ENCODE measurements at regions not wholly inside any gene's neighbourhood (a gene's known extent, or its start where the extent isn't known, plus 50 kb on each side); places are given as distances from the start of the nearest gene placed in this dataset.
A peak's percentile ranks its signal among the peaks of the same experiment; 100 is the strongest.

GRCh38 chr6:137660296-137660731 lies 166.1 kb upstream of the OLIG3 start:
- H3K4me3 ChIP-seq (ENCODE audit: low read depth in 1 of 3, low read length in 3 of 3) = no peak overlapping the region
- no peak overlapping the region for H3K9ac ChIP-seq (ENCODE audit: low read depth in 1 of 2, low read length in 2 of 2)
- WGBS = 54% methylated on average over 1 of the region's 1 CpG
- H3K27me3 ChIP-seq (ENCODE audit: control insufficient read depth in 4 of 4, insufficient read depth in 4 of 4, low read length in 3 of 4) = no peaks in the 10 kb centered on the region
- peaks cover 4 to 13% (median 5%) of the 10 kb centered on the region in 4 donors for H3K9me3 ChIP-seq (ENCODE audit: control insufficient read depth in 4 of 4, low read length in 3 of 4)
- no peaks in the 10 kb centered on the region for H3K36me3 ChIP-seq (ENCODE audit: control insufficient read depth in 4 of 4, insufficient read depth in 3 of 4, low read depth in 1 of 4, low read length in 3 of 4)
- peak; percentile 77 for TF ChIP-seq HNF4G (IDR thresholded peaks at IDR 0.05)
- TF ChIP-seq, protein P1, sequence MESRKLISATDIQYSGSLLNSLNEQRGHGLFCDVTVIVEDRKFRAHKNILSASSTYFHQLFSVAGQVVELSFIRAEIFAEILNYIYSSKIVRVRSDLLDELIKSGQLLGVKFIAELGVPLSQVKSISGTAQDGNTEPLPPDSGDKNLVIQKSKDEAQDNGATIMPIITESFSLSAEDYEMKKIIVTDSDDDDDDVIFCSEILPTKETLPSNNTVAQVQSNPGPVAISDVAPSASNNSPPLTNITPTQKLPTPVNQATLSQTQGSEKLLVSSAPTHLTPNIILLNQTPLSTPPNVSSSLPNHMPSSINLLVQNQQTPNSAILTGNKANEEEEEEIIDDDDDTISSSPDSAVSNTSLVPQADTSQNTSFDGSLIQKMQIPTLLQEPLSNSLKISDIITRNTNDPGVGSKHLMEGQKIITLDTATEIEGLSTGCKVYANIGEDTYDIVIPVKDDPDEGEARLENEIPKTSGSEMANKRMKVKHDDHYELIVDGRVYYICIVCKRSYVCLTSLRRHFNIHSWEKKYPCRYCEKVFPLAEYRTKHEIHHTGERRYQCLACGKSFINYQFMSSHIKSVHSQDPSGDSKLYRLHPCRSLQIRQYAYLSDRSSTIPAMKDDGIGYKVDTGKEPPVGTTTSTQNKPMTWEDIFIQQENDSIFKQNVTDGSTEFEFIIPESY (IDR thresholded peaks at IDR 0.05) = no peak
- peak in 1 of 2 donors; percentile 8 for TF ChIP-seq RXRA (IDR thresholded peaks at IDR 0.05)
- no peak for TF ChIP-seq RAD21 (IDR thresholded peaks at IDR 0.05)
- no peak for TF ChIP-seq EGR1 (IDR thresholded peaks at IDR 0.05; ENCODE audit: low read depth in 2 of 2)
- TF ChIP-seq YY1 (IDR thresholded peaks at IDR 0.05) = no peak
- TF ChIP-seq HNF4A (conservative IDR thresholded peaks at IDR 0.05) = peak; percentile 66 to 86
- peak; percentile 52 for TF ChIP-seq SP1 (IDR thresholded peaks at IDR 0.05)
- no peak for TF ChIP-seq JUND (IDR thresholded peaks at IDR 0.05)
- no peak for DNase-seq (ENCODE audit: low spot score)
- peaks cover 0 to 3% (median 0%) of the 10 kb centered on the region in 4 donors for H3K4me1 ChIP-seq (ENCODE audit: control insufficient read depth in 4 of 4, insufficient read depth in 4 of 4, low read length in 3 of 4)
- no peak overlapping the region for H3K27ac ChIP-seq (ENCODE audit: low read depth in 1 of 2, low read length in 2 of 2)

GRCh38 chr6:137661601-137662000 lies 167.4 kb upstream of the OLIG3 start:
- no peak overlapping the region for H3K9ac ChIP-seq (ENCODE audit: low read depth in 1 of 2, low read length in 2 of 2)
- TF ChIP-seq RAD21 (IDR thresholded peaks at IDR 0.05) (peak; percentile 54 to 55), HNF4A (conservative IDR thresholded peaks at IDR 0.05) (no peak)
- TF ChIP-seq, protein P2, sequence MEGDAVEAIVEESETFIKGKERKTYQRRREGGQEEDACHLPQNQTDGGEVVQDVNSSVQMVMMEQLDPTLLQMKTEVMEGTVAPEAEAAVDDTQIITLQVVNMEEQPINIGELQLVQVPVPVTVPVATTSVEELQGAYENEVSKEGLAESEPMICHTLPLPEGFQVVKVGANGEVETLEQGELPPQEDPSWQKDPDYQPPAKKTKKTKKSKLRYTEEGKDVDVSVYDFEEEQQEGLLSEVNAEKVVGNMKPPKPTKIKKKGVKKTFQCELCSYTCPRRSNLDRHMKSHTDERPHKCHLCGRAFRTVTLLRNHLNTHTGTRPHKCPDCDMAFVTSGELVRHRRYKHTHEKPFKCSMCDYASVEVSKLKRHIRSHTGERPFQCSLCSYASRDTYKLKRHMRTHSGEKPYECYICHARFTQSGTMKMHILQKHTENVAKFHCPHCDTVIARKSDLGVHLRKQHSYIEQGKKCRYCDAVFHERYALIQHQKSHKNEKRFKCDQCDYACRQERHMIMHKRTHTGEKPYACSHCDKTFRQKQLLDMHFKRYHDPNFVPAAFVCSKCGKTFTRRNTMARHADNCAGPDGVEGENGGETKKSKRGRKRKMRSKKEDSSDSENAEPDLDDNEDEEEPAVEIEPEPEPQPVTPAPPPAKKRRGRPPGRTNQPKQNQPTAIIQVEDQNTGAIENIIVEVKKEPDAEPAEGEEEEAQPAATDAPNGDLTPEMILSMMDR (IDR thresholded peaks at IDR 0.05; ENCODE audit: low read depth, low read length, missing input control) = peak; percentile 34
- no peaks in the 10 kb centered on the region for H3K36me3 ChIP-seq (ENCODE audit: control insufficient read depth in 4 of 4, insufficient read depth in 3 of 4, low read depth in 1 of 4, low read length in 3 of 4)
- H3K27me3 ChIP-seq (ENCODE audit: control insufficient read depth in 4 of 4, insufficient read depth in 4 of 4, low read length in 3 of 4) = no peaks in the 10 kb centered on the region
- 86% methylated on average over 5 of the region's 5 CpGs for WGBS
- DNase-seq (ENCODE audit: low spot score) = no peak
- peaks cover 0 to 4% (median 3%) of the 10 kb centered on the region in 4 donors for H3K9me3 ChIP-seq (ENCODE audit: control insufficient read depth in 4 of 4, low read length in 3 of 4)
- no peak overlapping the region for H3K27ac ChIP-seq (ENCODE audit: low read depth in 1 of 2, low read length in 2 of 2)
- H3K4me1 ChIP-seq (ENCODE audit: control insufficient read depth in 4 of 4, insufficient read depth in 4 of 4, low read length in 3 of 4) = peaks cover 0 to 3% (median 0%) of the 10 kb centered on the region in 4 donors
- no peak overlapping the region for H3K4me3 ChIP-seq (ENCODE audit: low read depth in 1 of 3, low read length in 3 of 3)

DNA sequence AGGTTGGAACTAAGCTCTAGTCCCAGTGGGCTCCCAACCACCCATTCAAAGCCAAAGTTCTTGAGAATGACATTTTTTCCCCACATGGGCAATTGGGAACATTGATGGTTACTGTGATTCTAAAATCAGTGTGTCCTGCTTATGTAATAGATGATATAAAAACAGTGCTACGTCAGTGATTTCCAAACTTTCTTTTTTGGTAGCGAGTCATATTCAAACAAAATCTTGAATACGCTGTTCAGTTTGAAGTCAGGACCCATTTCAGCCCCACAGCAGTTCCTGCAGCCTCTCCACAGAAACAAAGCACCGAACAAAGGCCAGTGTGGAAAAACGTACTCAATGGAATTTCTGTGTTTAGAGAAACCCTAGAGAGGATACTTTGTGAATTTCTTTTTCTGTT lies 170.0 kb upstream of the OLIG3 start:
- Histone ChIP-seq H3K36me3 (ENCODE audit: control insufficient read depth in 4 of 4, insufficient read depth in 3 of 4, low read depth in 1 of 4, low read length in 3 of 4) (no peaks in the 10 kb centered on the region), H3K4me1 (ENCODE audit: control insufficient read depth in 4 of 4, insufficient read depth in 4 of 4, low read length in 3 of 4) (peaks cover 0 to 3% (median 0%) of the 10 kb centered on the region in 4 donors), H3K27ac (ENCODE audit: low read depth in 1 of 2, low read length in 2 of 2) (no peak overlapping the region), H3K9me3 (ENCODE audit: control insufficient read depth in 4 of 4, low read length in 3 of 4) (no peaks in the 10 kb centered on the region), H3K27me3 (ENCODE audit: control insufficient read depth in 4 of 4, insufficient read depth in 4 of 4, low read length in 3 of 4) (no peaks in the 10 kb centered on the region), H3K9ac (ENCODE audit: low read depth in 1 of 2, low read length in 2 of 2) (no peak overlapping the region), H3K4me3 (ENCODE audit: low read depth in 1 of 3, low read length in 3 of 3) (no peak overlapping the region)
- TF ChIP-seq RAD21 (IDR thresholded peaks at IDR 0.05) = no peak
- TF ChIP-seq GABPA (IDR thresholded peaks at IDR 0.05 in 1 of 2, conservative IDR thresholded peaks at IDR 0.05 in 1 of 2) = no peak
- no peak for TF ChIP-seq NR2F2 (IDR thresholded peaks at IDR 0.05)
- TF ChIP-seq JUND (IDR thresholded peaks at IDR 0.05) = no peak
- TF ChIP-seq SP1 (IDR thresholded peaks at IDR 0.05) = no peak
- TF ChIP-seq, protein P1 (IDR thresholded peaks at IDR 0.05) = no peak
- TF ChIP-seq HNF4G (IDR thresholded peaks at IDR 0.05) = no peak
- TF ChIP-seq TAF1 (conservative IDR thresholded peaks at IDR 0.05) = no peak
- TF ChIP-seq EGR1 (IDR thresholded peaks at IDR 0.05; ENCODE audit: low read depth in 2 of 2) = no peak
- TF ChIP-seq, protein P2 (IDR thresholded peaks at IDR 0.05; ENCODE audit: low read depth, low read length, missing input control) = no peak
- TF ChIP-seq HNF4A (conservative IDR thresholded peaks at IDR 0.05) = no peak
- TF ChIP-seq FOXA2 (IDR thresholded peaks at IDR 0.05) = no peak
- TF ChIP-seq RXRA (IDR thresholded peaks at IDR 0.05) = no peak
- no peak for TF ChIP-seq YY1 (IDR thresholded peaks at IDR 0.05)
- no peak for TF ChIP-seq FOXA1 (IDR thresholded peaks at IDR 0.05)
- DNase-seq (ENCODE audit: low spot score) = no peak
- WGBS = 76% methylated on average over 5 of the region's 5 CpGs
